K562 (cell line): ENCODE measurements at regions not wholly inside any gene's neighbourhood (a gene's known extent, or its start where the extent isn't known, plus 50 kb on each side); places are given as distances from the start of the nearest gene placed in this dataset.

ENCODE experiments used
- CTCF ChIP-seq, 3 experiments: IDR thresholded peaks in 2 of 3; conservative IDR thresholded peaks in 1 of 3; 2 replicates each; pipeline ENCODE4 v1.5.1; 2011 to 2012; ENCODE audit warnings: low read length in 3 of 3, mild to moderate bottlenecking in 3 of 3, control low read depth in 2 of 3, improper control_type of control experiment in 1 of 3, inconsistent platforms in 1 of 3, low read depth in 1 of 3, mixed read lengths in 1 of 3, moderate library complexity in 1 of 3; ENCODE audit not compliant: insufficient read depth in 2 of 3
- POLR2AphosphoS5 ChIP-seq: IDR thresholded peaks from 2 replicates; pipeline ENCODE4 v1.6.1; 2011; ENCODE audit warnings: mild to moderate bottlenecking, low read depth, low read length, moderate library complexity; ENCODE audit not compliant: control insufficient read depth, insufficient read depth
- ZNF23 ChIP-seq: fragments of 250-450 bp; sonication (Bioruptor Pico); IDR thresholded peaks from 2 replicates; pipeline ENCODE4 v1.4.0; 2020; ENCODE audit warnings: mild to moderate bottlenecking
- ZNF76 ChIP-seq: fragments of 250-450 bp; sonication (Bioruptor Pico); IDR thresholded peaks from 2 replicates; pipeline ENCODE4 v1.4.0; 2020; ENCODE audit warnings: mild to moderate bottlenecking, moderate library complexity, borderline replicate concordance
- TF ChIP-seq, protein P1 (sequence below): sonication (generic); formaldehyde crosslinking; IDR thresholded peaks from 2 replicates; pipeline ENCODE4 v1.8.1; 2022; ENCODE audit warnings: missing genetic modification reagents
- TF ChIP-seq, protein P2 (sequence below): fragments of 250-450 bp; sonication (Bioruptor Pico); IDR thresholded peaks from 2 replicates; pipeline ENCODE4 v1.8.0; 2022; ENCODE audit warnings: moderate library complexity, mild to moderate bottlenecking, inconsistent platforms

DNA sequence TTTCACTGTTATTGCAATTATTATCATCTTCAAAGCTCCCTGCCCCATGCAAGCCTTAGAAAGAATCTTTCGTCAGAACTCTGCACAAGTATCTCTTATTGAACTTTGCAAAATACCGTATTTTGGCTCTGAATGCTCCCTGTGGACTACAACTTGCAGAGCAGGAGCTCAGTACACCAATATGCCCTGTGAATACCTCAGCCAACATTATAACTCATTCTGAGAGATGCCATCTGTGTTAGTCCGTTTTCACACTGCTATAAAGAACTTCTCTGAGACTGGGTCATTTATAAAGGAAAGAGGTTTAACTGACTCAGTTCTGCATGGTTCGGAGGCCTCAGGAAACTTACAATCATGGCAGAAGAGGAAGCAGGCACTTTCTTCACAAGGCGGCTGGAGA lies 87.2 kb upstream of the XYLT1 start:
- no peak for TF ChIP-seq ZNF23 (CRISPR knock-in tag)
- TF ChIP-seq, protein P1, sequence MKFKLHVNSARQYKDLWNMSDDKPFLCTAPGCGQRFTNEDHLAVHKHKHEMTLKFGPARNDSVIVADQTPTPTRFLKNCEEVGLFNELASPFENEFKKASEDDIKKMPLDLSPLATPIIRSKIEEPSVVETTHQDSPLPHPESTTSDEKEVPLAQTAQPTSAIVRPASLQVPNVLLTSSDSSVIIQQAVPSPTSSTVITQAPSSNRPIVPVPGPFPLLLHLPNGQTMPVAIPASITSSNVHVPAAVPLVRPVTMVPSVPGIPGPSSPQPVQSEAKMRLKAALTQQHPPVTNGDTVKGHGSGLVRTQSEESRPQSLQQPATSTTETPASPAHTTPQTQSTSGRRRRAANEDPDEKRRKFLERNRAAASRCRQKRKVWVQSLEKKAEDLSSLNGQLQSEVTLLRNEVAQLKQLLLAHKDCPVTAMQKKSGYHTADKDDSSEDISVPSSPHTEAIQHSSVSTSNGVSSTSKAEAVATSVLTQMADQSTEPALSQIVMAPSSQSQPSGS (CRISPR knock-in tag), result no peak
- TF ChIP-seq ZNF76, result no peak
- TF ChIP-seq POLR2AphosphoS5, result no peak
- no peak for TF ChIP-seq CTCF (IDR thresholded peaks at IDR 0.05 in 2 of 3, conservative IDR thresholded peaks at IDR 0.05 in 1 of 3; ENCODE audit: insufficient read depth in 2 of 3, low read depth in 1 of 3, low read length in 3 of 3)
- TF ChIP-seq, protein P2, sequence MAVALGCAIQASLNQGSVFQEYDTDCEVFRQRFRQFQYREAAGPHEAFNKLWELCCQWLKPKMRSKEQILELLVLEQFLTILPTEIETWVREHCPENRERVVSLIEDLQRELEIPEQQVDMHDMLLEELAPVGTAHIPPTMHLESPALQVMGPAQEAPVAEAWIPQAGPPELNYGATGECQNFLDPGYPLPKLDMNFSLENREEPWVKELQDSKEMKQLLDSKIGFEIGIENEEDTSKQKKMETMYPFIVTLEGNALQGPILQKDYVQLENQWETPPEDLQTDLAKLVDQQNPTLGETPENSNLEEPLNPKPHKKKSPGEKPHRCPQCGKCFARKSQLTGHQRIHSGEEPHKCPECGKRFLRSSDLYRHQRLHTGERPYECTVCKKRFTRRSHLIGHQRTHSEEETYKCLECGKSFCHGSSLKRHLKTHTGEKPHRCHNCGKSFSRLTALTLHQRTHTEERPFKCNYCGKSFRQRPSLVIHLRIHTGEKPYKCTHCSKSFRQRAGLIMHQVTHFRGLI (CRISPR knock-in tag), result no peak
